Mesenteric fat pad (tissue), 1 donor: ENCODE measurements at regions not wholly inside any gene's neighbourhood (a gene's known extent, or its start where the extent isn't known, plus 50 kb on each side); places are given as distances from the start of the nearest gene placed in this dataset.

Experiments
- DNase-seq: peaks from one replicate; pipeline ENCODE4 v3.0.0-alpha.2; 2020; ENCODE audit warnings: low spot score
- donor health status: DM: yes; HTN: yes; CAD: no.

DNA sequence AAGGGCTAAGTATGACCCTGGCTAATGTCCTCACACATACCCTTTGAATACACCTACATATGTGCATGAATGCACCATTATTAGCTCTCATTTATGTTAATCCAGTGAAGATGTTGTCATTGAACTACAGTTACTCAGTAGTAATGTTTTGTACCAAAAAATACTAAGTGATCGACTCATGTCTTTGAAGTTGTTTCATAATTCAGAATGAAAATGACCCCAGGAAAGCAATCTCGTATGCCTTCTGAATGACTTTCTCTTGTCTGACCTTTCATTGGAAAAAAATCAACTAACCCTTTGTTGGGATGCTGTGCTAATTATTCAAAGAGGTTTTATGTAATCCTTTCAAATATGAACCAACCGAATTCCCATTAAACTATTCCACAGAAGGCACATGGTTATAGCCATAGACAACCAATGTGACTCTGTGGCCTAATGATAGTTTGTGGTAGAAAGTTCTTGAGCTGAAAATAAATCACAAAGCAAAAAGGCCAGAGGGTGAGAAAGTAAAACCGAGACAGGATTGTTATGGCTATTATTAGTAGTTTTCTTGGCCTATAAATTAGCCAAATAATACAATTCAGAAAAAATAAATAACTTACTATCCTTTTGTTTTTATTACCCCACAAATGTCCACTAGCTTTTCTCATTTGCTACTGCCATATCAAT is 86.8 kb upstream of the STARD13 start:
- DNase-seq = no peak

DNA sequence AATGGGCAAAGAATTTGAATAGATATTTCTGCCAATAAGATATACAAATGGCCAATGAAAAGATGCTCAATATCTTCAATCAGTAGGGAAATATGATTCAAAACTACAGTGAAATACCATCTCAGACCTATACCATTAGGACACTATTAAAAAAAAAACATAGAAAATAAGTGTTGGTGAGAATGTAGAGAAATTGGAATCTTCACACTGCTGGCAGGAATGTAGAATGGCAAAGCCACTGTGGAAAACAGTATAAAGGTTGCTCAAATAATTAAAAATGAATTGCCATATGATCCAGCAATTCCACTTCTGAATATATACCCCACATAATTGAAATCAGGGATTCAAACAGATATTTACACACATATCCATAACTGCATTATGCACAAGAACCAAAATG is 88.1 kb upstream of the STARD13 start:
- DNase-seq = no peak

DNA sequence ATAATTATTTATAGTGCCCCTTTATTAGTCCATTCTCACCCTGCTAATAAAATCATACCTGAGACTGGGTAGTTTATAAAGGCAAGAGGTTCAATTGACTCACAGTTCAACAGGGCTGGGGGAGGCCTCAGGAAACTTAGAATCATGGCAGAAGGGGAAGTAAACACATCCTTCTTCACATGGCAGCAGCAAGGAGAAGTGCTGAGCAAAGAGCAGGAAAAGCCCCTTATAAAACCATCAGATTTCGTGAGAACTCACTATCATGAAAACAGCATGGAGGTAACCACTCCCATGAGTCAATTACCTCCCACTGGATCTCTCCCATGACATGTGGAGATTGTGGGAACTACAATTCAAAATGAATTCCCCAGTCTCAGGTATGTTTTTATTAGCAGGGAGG is 89.9 kb upstream of the STARD13 start:
- no peak for DNase-seq

DNA sequence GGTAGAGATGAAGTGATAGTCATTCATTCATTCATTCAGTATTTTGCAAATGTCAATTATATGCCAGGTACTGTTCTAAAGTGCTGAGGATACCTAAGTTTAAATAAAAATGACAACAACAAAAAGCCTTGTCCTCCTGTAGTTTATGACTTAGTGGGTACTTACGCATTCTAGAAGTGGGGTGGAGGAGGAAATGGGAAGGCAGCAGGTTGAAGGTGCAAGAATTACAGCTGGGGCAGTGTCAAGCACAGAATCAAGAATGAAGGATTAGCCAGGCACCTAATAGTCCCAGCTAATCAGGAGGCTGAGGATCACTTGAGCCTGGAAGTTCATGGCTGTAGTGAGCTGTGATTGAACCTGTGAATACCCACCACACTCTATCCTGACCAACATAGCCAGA is 90.7 kb upstream of the STARD13 start:
- DNase-seq = no peak

DNA sequence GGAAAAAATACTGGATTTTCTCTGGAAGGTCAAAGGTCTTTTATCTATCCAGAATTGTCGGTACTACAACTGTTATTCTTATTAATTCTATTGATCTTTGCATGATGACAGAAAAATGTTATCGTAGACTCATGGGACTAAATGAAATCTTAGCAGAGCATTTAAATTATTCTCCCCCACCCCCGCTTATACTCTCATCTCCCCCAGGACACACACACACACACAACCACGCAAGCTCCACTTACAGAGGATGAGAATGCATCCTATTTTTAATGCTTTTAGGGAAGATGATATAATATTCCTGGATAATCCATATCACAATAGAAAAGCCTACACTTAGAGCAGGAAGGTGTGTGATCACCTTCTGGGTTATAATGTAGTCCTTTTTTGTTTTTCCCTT is 91.9 kb upstream of the STARD13 start:
- no peak for DNase-seq

DNA sequence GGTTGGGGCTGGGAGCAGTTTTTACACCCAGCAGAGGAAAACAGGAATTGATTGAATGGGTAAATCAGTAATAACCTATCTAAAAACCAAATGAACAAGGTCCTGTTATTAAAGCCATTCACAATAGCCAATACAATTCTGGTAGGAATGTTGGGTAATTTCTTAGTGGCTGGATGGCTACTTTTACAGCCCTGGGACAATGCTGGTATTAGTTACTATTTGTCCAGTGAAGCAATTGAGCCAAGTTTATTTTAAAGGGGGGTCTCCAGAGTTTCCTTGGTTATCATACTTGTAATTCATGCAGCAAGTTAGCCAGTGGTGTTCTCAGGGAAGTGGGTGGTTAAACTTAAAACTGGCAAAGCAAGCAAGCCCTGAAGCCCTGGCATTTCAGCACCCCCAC is 92.3 kb upstream of the STARD13 start:
- no peak for DNase-seq

DNA sequence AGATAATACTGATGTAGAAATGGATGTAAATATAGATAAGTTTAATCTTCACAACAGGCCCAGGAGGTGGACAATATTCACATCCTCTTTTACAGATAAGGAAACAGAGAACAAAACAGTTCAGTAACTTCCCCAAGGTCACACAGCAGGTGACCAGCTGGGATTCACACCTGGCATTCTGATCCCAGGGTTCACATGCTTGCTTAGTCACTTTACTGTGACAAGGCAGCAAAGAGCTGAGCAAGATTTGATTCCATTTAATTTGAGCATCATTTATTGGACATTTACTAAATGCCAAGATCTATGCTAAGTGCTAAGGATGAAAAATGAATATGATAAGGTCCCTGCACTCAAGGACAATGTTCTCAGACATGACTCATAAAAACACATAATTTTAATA is 94.1 kb upstream of the STARD13 start:
- DNase-seq = no peak

DNA sequence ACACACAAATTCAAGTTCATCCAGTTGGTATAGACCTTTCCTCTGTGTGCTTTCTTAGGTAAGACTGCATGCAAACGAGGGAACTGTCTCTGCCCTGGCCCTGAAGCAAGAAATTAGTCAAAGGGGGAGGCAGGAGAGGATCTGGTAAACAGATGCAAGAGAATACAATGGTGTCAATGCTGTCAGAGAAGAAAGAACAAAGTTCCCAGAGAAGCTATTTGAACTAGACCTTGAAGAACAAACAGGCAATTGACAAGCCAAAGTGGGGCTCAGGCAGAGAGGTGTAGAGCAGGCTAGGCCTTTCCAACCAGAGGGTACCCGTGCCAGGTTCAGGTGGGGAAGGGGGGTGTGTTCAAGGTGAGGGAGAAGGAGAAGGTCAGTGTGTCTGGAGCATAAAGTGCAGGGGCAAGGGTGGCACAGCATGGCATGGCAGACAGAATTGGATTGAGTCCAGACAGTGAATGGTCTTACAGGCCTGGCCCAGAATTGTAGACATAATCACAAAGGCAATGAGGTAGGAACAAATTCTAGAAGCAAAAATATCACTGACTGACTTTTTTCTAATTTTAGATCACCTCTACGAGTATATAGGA is 95.0 kb upstream of the STARD13 start:
- DNase-seq = no peak

DNA sequence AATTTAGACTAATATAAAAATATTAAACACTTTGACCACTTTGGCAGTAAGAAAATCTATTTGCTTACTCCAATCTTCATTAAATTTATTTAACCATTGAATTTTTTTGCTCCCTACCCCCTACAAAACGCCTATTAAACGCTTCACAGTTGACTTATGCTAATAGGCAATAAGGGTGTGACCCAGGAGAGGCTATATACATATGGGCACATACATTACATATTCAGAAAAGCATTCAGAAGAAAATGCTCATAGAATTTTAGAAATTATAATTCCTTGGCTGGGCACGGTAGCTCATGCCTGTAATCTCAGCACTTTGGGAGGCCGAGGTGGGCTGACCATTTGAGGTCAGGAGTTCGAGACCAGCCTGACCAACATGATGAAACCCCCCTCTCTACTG is 95.6 kb upstream of the STARD13 start:
- no peak for DNase-seq

DNA sequence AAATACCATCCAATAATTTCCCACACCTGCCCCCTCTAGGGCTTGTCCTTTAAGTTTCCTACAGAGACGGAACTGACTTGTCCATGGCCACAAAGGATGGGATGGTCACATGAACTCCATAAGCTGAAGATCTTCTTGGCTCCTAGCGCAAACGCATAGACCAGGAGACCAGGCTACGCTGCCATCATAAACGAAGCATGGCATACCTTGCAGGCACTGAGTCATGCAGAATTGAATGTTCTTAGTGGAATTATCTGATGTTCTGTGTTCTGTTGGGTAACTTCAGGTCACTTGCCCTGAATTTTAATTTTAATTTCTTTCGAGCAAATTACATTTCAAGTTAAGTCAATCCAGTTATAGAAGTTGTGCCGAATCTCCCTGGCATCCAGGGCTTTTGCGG is 96.4 kb upstream of the STARD13 start:
- DNase-seq = no peak

DNA sequence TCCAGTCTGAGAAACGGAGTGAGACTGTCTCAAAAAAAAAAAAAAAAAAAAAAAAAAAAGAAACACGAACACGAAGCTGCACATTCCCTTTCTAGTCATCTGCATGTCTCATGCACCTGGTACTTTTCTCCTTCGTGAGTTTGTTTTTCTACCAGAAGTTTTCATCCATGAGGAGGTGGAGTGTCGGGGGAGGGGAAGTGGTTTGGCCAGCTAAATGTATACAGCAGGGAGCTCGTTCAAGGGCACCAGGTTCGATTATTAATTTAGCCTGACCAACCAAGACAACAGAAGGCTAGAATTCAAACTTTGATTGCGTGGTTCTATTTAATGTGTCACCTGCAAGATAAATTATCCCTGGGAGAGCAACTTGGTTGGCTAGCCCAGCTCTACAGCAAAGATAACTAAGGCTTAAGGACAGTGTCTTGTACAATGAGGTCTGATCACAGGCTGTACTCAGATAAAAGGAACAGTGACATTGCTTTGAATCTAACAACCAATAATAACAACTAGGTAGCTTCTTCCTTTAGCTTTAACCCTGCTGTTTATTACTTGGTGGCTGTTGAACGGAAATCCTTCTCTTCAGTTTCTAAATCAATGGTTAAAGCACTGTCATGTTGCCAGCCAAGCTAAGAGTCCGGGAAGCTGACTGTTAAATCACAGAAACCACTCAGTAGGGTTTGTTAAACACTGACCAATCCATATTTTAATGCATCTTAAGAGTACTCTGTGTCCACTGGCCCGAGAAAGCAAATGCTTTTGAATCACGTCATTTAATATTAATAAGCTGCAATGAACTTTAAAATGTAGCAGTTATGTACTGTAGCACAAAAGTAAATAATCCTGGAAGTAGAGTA is 98.4 kb upstream of the STARD13 start:
- no peak for DNase-seq

DNA sequence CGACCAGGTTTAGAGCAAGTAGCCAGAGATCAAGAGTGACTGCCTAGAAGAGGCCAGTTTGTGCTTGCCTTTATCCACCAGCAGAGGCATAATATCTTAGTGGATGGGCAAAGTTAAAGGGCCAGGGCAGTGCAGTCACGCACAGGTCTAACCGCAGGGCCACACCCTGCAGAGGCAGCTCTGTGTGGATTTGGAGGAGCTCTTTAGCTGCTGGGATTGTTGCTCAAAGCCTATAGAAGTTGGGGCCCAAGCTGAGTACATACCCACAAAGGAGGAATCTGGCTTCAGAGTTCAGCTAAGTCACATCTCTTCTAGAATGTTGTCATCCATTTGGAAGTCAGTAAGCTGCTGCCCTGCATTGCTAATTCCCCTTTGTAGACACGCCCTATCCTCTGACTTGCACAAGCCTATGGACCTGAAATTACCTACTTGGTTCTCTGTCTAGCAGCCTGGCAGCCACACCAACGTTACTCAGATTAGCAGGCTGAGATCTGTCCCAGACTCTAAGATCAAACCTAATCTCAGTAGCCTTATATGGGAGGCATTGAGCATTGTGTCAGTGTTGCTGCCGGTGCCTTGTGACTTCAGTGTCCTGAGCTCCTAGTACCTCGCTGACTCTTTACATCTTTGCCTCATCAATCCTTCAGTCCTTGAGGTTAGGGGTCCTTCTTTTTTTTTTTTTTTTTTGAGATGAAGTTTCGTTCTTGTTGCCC is 102.9 kb upstream of the STARD13 start:
- no peak for DNase-seq

DNA sequence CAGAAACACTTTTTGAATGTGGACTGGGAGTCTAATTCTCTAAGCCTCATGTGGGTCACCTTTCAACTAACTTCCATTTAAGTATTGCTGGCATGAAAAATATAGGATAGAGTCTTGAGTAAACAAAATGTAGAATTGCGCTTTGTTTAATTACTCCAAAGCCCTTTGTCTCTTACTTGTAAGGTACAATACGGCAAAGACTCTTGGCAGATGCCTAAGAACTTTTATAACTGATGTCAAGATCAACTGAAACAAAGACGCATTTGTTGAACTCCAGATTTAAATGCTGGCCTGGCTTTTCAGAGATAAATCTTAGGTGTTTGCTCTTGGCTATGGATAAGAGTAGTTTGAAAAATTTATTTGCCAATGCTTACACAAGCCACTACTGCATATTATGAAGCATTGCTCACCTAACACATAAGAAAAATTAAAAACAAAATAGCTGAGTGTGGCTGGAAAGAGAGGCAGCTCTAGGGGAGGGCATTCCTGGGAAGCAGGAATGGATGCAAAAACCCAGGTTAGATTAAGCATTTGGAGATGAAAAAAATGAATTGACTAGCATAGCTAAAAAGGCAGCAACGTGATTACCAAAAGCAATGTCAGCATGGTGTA is 107.3 kb upstream of the STARD13 start:
- DNase-seq = no peak

DNA sequence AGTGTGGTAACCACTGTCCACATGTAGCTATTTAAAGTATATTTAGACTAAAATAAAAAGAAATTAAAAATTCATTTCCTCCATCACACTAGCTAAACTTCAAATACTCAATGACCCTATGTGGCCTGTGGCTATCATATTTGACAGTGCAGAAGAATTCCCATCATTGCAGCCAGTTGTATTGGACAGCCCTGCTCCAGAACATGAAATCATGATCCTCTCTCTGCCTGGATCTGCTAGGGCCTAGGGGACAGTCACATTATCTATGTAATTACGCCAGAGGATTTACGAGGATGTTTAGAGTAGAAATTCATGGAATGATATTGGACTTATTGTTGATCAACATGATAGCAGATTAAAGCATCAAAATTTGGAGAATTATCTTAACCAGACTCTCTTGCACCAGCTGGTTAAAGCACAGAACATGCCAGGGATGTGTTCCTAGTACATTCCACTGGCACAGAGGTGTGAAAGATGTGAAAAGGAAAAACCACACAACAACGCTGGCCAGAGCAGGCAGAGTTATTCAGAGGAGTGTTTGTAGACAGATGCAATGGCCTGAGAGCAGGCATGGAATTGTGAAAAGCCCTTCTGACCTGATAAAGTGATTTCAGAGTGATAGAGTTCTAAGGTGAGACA is 108.9 kb upstream of the STARD13 start:
- no peak for DNase-seq

DNA sequence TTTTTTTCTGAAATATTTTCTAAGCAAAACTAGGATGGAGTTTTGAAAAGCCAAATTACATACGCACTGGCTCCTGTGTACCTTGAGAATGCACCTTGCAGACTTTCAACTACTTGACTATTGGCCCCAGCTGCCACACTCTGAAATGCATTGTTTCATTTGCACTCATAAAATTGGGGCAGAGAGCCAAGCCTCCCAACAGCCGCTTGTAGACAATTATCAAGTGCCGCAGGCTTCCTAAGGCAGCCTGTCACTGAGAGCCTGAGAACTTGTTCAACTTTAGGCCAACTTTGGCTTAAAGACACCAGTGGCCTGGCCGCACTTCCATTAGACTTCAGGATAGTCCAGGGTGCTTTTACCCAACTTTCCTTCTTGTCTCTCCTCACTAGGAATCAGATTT is 115.7 kb upstream of the STARD13 start:
- DNase-seq = no peak

DNA sequence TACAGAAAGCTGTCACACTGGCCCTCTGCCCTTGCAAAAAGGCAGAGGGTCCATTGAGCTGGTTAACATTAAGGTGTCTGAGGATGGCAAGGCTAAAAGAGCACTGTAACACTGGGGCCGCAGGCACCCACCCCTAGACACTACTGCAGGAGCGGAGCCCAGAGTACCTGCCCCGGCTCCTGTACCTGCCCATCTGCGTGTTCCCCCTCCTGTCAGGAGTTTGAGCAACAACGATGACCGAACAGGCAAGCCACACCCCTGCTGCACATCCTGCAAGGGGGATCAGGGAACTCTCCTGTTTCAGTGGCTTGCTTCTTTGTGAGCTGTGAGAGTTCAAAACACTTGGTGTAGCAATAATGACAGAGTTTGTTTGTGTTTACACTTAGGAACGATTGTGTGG is 117.4 kb upstream of the STARD13 start:
- DNase-seq = no peak

DNA sequence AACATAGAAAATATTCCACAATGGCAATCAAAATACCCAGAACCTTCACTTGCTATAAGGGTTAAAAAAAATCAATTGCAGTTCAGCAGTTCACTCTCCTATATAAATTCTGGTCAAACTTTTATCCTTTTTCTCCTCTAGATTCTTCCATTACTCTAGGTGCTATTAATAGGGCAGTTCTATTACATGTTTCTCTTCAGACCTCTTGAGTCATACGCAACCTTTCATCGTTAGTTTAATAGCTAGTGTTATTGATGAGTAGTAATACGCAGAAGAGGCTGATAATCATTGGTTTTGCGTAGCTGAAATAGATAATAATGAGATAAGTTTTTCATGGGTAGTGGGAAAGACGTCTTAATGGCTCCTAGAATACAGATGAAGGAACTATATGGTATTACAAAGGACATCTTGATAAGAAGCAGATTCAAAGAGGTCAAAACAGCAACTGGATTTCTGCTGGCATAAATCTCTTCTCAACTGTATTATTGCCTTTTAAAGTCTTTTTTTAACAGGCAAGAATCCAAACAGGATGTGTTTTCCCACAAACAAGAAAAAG is 118.3 kb upstream of the STARD13 start:
- no peak for DNase-seq

DNA sequence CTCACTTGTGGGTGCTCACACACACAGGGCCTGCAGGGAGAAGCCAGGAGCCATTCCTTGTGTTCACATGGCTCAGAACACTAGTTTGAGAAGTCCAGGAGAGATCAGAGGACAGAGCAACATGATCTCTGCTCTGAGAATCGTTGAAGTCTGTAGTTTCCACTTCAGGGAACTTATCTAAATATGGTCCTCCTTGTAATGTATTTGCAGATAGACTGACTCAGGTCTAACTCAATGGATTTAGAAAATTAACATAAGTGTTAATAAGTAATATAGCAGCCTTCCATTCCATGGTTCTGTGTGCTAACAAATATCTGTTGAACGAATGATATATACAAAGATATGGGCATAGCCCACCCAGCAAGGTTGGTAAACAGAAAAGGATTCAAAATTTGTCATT is 119.8 kb upstream of the STARD13 start:
- no peak for DNase-seq

DNA sequence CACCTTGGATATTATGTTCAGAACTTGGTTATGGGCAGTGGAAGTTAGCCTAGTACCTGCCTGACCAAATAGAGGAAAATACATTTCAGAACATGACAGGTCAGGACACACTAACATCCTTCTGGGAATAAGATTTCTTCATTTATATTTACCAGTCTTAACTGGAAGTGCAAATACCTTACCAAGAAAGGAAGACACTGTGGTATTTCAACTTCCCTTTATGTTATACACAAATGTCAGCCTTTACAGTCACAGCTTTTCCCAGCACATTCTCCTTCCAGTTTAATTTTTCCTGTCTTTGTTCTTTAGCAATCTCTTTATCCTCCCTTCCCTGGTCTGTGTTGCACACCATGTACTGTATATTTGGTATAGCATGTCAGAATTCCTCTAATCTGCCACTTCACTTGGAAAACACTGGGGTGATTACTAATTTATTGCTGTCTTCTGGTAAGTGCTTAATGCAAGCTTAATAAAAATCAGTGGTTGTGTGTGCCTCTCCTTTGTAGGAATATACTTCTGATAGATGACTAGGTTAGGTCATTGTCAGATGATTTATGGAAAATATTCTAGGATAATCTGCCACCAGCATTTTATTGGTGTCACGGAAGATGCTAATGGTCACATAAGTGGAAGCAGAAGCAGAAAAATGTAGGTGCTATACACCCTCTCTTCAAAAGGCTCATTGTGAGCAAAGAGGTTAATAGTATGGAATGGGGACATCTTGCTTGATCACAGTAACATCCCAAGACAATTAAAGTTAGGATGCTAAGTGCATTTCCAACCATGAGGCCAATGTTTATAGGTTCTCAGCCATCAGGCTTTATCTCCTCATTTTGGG is 124.3 kb upstream of the STARD13 start:
- DNase-seq = no peak

DNA sequence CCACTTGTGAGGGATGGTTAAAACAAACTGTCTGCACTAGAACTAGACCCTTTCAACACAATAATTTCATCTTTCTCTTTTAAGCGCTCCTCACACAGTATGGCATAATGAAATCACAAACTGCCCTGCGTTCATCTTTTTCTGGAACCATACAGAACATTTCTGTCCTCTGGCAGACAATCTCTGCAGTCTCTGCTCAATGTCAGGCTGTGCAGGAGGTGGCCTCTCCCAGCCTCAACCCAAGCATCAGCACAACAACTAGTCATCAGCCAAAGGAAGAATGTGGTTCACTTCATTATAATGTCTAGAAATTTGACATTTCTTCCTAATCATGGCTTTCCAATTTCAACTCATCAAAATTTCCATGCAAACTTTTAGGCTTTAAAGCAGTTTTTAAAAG is 125.1 kb upstream of the STARD13 start:
- no peak for DNase-seq
